GM10266 (cell line): ENCODE measurements at regions not wholly inside any gene's neighbourhood (a gene's known extent, or its start where the extent isn't known, plus 50 kb on each side); places are given as distances from the start of the nearest gene placed in this dataset.

Experiments used
- DNase-seq: peaks from one replicate; pipeline ENCODE4 v3.0.0; 2012; ENCODE audit errors: extremely low spot score
- TF ChIP-seq, protein P1 (sequence below): IDR thresholded peaks from 2 replicates; pipeline ENCODE4 v1.5.1; 2012; ENCODE audit warnings: mild to moderate bottlenecking, low read depth; ENCODE audit not compliant: control insufficient read depth, insufficient read depth; ENCODE audit errors: missing control alignments

DNA sequence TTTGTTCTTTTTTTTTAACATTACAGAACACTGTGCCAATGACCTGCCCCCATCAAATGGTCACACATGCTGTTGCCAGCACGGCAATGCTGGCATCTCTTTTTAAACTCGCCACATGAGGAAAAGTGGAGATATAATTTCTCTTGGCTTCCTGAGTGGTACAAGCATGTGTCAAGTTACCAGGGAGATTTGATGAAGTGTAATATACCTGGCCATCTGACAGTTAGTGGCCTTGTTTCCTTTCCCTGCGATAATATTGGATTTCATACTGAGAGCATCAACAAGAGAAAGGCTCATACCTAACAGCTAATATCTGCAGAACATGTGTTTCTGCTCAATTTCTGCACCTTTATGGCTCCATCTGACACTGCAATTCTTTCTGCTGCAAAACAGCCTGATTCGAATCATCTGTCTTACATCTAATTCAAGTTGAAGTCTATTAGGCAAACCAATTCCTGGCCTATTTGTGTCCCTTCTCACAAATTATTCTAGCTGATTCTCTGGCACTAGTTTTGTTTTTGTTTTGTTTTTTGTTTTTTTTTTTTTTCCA, 519.5 kb downstream of the PREX1 start:
- TF ChIP-seq, protein P1, sequence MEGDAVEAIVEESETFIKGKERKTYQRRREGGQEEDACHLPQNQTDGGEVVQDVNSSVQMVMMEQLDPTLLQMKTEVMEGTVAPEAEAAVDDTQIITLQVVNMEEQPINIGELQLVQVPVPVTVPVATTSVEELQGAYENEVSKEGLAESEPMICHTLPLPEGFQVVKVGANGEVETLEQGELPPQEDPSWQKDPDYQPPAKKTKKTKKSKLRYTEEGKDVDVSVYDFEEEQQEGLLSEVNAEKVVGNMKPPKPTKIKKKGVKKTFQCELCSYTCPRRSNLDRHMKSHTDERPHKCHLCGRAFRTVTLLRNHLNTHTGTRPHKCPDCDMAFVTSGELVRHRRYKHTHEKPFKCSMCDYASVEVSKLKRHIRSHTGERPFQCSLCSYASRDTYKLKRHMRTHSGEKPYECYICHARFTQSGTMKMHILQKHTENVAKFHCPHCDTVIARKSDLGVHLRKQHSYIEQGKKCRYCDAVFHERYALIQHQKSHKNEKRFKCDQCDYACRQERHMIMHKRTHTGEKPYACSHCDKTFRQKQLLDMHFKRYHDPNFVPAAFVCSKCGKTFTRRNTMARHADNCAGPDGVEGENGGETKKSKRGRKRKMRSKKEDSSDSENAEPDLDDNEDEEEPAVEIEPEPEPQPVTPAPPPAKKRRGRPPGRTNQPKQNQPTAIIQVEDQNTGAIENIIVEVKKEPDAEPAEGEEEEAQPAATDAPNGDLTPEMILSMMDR = no peak
- DNase-seq = no peak

- DNase-seq = no peak
- TF ChIP-seq, protein P1 = no peak
Measured at GRCh38 chr20:48307277-48307676, 520.5 kb downstream of the PREX1 start.

GRCh38 chr20:48302844-48303542, 517.7 kb upstream of the SULF2 start:
- TF ChIP-seq, protein P1 = no peak
- no peak for DNase-seq

DNA sequence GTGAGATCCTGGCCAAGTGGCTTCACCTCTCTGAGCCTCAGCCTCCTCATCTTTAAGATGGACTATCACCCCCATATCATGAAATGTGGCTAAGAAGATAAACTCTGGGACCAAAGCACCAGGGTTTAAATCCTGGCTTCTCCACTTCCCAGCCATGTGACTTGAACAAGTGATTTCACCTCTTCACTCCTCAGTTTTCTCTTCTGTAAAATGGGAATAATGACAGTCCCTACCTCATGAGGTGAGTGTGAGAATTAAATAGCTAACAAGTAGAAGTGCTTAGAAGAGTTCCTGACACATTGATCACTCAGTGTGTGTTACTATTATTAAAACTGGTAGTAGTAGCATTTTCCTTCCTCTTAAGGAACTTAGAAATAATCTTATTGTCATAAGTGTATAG, 516.9 kb upstream of the SULF2 start:
- TF ChIP-seq, protein P1 = no peak
- DNase-seq = no peak

- TF ChIP-seq, protein P1 = no peak
Measured at GRCh38 chr20:48301189-48301588, 515.9 kb upstream of the SULF2 start.

GRCh38 chr20:48300529-48300928, 515.2 kb upstream of the SULF2 start:
- TF ChIP-seq, protein P1 = no peak
- no peak for DNase-seq

More at GRCh38 chr20:48301189-48301588, 515.9 kb upstream of the SULF2 start:
- DNase-seq = no peak

GRCh38 chr20:48298851-48299484, 513.7 kb upstream of the SULF2 start:
- TF ChIP-seq, protein P1 = no peak
- no peak for DNase-seq
